NCI-H2107 treated with DMSO at 0.1 percent for 48 hours (cell line): ENCODE measurements at regions not wholly inside any gene's neighbourhood (a gene's known extent, or its start where the extent isn't known, plus 50 kb on each side); places are given as distances from the start of the nearest gene placed in this dataset.

ENCODE experiments used
- DNase-seq: peaks from one replicate; lab custom pipeline; 2025; ENCODE audit not compliant: unreplicated experiment; lab: John Stamatoyannopoulos, UW

DNA sequence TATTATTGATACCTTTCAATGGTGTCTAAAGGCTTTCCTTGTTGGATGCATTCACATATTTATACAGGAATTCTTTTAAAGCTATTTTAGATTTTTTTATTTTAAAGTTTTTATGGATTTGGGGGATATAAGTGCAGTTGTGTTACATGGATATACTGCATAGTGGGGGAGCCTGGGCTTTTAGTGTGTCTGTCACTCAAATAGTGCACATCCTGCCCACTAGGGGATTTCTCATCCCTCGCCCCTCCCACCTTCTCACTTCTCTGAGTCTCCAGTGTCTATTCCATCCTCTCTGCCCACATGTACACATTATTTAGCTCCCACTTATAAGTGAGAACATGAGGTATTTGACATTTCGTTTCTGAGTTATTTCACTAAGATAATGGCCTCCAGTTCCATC is 154.0 kb upstream of the MKI67 start:
- no peak for DNase-seq

DNA sequence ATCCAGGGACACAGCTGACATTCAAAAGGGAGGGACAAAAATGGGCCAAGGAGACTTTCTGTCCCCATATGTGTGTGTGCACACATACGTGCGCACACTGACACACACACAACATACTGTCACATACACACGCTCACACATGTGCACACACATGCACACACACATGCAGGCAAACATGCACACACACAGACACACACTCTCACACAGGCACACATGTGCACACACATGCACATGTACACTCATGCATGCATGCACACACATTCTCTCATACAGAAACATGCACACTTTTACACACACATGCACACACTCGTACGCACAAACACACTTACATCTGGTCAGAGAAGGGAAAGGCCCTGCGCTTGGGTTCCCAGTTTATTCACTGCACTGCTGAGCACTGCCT is 155.1 kb upstream of the MKI67 start:
- no peak for DNase-seq

DNA sequence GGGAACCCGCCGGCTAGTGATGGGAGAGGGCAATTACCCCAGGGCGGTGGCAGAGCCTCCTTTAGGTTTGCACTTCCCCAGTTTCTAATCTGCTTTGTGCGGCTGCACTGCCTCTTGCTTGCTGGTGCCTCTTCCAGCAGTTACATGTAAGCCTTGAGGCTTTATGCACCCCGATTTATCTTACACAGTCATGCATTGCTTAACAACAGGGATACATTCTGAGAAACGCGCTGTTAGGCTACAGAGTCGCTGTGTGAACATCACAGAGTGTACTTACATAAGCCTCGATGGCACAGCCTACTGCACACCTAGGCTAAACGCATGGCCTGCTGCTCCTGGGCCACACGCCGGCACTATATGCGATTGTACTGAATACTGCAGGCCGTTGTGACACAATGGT is 155.6 kb upstream of the MKI67 start:
- no peak for DNase-seq

DNA sequence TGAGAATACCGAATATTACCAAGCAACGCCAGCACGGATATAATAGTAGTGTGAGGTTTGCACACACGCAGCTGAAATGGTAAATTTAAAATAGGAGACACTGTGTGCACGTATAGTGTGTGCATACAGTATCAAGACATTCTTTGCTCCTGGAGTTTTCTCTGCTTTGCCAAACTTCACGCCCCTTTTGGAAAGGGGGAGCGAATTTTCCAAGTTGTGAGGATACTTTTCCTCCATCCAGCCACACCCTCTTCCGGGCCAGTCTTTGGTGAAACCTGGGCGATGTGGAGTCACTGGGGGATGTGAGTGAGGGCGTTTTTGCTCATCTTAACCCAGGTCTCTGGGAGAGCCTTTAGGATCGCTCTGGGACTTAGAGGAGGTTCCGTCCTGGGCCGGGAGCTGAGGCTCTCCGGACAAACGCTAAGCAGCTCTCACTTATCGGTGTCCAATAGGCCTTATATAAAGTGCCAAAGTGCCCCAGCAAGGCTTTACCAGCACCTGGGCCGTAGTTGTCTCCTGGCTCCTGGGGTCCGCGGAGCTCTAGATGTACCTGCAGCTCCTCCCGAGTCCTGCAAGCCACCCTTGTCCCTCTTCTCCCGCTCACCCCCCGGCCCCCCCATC is 160.0 kb upstream of the MKI67 start:
- DNase-seq: no peak

DNA sequence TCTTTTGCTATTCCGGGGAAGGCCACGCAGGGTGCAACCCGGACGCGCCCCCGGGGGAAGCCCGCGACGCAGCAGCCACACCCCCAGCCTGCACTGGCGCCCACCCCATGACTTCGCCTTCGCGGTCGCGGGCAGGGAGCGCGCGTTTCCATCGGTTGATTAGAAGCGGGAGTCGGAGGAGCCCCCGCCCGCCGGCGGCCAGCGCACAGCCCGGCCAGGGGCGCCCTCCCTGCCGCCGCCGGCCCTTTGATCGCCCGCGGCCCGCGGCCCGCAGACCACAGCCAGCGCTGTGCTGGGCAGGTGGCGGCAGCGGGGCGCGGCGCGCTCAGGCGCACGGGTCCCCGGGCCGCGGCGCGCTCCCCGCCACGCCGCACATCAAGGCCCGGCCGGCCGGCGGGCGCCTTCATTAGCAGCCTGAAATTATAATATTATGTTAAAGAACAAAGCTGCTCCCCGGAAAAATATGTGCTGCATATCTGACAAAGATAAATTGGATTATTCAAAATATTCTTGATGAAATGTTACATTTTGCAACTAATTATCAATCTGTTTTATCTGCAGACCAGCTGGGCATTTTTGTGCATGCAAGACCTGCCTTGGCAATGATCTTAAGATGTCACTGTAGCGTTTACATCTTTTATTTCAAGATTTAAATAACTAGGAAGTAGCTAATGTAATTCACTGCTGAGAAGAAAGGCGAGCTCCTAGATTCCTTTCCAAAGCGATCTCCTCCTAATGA is 160.7 kb upstream of the MKI67 start:
- no peak for DNase-seq

DNA sequence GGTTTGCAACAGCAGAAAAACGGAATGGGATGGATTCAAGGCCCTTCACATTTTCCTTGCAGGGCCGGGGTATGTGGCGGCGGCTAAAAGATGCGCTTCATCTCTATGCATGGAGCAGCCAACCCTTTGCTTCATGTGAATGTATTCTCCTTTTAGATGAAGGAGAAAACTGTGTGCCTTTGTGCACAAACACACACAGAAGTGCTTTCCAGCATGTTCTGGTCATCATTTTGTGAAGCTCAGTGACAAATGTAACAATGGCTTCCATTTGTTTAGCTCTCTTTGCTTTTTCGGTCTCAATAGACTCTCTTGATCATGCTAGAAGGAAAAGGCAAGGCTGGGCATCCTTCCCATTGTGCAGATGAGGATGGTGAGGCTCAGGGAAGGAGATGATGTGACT is 161.7 kb upstream of the MKI67 start:
- no peak for DNase-seq

DNA sequence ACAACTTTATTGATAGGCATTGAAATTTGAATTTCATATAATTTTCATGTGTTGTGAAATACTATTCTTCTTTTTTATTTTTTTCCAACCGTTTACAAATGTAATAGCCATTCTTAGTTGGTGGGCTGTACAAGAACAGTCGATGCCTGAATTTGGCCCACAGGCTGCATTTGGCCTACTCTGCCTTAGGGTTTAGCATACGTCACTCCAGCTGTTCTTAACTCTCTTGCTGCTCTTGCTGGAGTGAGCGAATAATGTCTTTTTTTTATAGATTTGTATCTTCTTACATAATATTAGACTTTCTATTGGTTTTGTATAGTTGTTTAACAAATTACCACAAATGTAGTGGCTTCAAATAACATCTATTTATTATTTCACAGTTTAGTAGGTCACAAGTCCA is 163.4 kb upstream of the MKI67 start:
- no peak for DNase-seq

DNA sequence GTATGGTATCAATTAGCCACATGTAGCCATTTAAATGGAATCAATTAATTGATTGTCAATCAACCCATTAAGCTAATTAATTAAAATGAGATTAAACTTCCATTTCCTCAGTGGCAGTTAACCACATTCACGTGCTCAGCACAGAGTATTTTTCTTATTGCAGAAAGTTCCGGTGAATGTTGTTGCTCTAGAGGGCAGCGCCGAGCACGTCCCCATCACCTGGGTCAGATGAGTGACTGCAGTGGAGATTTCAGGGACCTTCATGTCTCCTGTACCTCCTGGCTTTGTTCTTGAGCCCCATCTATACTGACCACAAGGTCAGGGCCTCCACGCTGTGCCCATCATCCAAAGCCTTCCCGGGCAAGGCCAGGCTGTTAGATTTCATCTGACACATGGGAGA is 168.8 kb upstream of the MKI67 start:
- no peak for DNase-seq

DNA sequence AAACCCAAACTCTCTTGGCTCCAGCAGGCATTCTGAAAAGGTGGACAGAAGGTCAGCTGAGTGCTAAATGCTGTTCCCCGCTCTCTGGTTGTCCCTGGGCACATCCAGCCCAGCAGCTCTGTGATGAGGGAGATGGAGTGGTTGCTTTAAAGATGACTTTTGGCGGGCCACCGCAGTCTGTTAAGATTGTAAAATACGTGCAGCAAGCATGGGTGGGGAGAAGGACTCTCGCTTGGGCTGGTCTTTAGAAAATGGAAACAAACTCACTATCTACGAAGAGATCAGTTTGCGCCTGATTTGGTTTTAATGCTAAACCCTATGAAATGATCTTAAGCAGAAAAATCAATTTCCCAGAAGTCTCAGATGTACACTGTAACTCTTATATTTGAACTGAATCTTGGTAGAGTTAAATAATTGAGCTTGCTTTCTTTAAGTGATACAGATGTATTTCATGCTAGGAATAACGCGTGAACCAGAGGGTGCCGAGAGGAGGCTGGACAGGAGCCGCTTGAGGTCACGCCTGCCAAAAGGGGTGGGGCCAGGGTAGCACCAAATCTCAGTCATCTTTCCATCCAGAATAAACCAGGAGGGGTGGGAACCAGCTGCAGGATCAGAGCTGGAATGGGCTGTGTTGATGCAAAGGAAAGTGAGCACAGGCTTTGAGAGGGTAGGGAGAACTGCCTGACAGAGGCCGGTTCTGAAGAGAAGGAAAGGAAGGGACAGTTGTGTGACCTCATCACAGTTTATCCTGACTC is 170.2 kb upstream of the MKI67 start:
- DNase-seq: no peak

DNA sequence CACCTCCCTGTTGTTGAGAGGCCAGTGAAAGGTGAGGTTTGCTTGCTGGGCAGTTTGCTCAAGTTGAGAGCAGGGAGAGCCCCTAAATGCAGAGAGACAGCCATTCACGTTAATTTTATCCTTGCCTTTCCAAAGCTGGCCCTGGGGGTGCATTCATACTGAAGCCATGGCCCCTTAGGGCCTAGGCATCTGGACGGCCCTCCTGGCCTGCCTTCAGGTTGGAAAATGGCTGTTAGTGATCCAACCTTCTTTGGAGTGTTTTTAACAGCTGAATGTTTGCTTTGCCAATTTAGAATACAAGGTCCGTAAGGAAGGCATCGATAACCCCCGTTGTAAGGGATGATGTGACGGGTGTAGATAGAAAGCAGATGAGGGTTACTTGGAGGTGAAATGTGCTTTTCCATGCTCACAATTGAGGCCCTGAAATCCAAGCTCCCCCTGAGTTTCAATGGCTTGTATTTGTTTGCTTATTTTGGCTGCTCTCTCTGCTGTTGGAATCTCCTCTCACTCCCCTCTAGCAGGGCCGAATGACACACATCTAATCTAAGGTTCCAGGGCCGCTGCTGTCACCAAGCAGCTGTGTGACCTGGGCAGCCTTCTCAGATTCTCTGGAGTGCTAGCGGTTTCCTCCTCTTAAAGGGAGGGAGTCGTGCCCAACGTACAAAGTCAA is 171.6 kb upstream of the MKI67 start:
- no peak for DNase-seq

DNA sequence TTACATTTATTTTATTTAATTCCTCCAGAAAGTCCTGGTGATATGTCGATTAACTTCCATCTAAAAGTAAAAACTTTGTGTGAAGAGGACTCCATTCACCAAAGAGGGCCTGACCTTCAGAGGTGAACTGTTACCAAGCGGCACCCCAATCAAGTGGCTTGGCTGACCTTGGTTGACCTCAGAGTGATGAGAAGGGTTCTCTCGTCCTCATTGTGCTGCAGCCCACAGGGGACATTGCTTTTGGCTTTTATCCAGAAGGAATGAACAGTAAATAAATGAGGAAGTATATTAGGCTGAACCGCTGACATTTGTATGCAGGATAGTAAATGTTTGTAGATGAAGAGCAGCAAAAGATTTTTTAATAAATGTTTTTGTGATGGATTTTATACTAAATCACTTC is 172.4 kb upstream of the MKI67 start:
- no peak for DNase-seq

DNA sequence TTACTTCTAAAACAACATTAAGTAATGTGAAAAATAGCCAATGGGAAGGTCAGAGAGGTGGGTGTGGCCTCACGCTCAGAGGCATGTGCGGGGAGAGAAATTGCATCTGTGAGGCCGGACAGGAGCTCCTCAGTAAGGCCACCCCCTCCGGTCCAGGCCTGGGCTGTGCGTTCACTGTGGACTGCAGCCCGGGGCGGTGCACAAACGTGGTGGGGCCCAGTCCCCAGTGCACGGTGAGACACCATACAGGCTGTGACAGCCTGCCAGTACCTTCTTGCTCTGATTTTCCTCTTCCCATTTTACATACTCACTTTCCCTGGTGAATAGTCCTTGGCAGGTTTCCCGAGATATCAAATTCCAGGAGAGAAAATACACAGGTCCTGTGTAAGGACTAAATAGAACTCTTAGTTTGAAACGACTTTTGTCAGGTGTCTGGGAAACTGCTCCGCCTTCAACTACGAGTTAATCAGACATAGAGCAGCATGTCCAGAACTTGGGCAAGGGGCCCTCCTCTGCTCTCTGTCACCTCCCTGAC is 174.1 kb upstream of the MKI67 start:
- DNase-seq: no peak

DNA sequence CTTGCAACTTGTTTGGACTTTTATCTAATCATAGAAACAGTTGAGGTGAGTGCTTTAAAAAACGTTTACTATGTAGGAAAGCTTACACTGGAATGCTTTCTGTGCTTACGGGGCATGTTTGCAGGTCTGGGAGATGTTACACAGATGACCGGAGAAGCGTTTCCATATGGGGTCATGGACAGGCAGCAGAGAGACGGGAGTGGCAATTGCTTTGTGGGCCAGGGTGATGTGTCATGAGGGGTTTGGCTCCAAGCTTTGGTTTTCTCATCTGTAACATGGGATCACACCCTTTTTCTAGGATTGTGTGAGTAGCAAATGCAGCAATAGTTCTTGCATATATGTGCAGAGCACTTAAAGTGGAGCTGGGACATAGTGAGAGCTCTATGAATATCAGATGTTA is 174.8 kb upstream of the MKI67 start:
- no peak for DNase-seq

DNA sequence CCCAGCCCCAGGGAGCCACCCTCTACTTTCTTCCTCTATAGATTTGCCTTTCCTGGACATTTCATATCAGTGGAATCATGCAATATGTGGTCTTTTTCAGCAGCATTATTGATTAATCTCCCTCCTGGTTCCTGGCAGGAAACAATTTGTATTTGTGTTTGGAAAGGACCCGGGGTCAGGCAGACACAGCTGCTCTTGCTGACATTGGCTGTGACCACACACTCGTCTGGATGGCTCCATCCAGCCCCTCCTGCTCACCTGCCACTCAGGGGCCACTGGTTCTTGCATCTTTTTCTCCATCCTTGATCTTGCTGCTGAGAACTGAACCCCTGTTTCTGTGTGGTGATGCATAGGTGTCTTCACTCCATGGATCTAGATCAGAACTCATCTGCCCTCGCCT is 176.6 kb upstream of the MKI67 start:
- no peak for DNase-seq

DNA sequence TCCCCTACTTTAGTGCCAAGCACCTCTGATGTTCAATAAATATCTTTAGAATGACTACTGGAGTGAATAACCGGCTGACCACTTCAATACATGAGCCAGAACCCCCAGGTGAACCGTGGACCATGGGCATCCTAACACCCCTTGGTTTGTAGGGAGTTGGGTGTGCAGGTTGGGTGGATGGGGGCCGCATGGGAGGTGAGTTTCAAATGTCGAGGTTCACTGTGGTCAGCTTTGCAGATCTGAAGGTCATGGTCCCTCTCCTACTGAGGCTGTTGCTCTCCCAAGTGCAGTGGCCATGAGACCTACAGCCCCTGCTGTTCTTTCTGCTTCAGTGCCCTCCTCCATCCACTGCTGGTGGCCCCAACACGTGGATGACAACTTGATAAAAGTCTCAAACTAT is 178.0 kb upstream of the MKI67 start:
- no peak for DNase-seq

DNA sequence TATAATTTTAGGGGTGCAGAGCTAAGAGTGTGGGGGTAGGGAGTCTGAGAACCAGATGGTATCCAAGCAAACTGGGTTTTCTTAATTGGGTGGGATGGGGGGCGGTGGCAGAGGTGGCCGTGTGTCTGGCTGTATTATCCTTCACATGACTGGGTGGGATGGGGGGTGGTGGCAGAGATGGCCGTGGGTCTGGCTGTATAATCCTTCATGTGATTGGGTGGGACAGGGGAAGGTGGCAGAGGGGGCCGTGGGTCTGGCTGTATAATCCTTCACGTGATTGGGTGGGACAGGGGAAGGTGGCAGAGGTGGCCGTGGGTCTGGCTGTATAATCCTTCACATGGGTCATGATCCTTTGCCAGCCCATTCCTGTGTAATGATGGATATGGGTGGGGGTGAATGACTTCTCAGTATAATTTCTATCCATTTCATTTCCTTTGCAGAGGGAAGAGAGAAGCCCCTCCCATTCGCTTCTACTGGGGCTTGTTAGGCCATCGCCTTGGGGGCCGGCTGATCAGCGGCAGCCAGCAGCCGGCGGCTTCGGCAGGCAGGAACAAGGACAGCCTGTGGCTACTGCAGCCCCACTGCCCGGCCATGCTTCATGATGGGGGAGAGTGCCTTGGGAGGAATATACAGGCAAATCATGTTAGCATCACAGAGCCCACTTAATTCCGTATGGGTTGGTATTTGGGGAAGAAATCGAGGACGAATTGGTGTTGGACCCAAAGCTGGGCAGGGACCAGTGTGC is 179.6 kb upstream of the MKI67 start:
- no peak for DNase-seq

DNA sequence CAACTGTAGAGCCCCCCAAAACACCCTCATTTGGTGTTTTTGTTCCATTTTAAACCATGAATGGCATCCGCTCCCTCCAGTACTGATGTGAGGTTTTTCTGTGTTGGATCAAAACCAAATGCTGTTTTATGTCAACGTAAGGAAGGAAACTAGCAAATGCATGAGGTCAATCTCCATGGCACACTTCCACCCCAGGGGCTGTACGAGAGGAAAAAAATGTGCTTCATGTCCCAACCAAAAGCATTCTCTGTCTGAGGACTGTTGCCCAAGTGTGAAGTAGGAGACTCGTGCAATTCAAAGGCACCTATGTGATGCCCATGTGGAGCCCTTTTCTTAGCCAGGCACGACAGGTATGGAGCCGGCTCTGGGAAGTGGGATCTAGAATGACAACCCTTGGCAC is 180.3 kb upstream of the MKI67 start:
- no peak for DNase-seq

DNA sequence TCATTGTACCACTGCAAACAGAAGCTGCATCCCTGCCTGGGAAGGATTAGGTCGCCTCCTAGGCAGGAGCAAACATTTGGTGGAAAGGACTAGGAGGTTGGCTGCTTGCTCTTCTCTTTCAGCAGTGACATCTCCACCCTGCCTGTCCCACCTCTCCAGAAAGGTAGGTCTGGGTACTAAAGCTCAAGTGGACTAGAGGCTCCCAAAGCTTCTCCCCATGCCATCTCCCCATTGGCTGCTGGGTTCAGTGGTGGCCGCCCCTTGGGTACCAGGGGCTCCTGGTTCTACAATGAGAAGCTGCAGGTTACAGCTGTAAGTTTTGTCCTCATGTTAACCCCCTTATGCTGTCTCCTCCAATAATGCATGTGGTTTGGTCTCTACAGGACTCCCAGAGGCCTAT is 180.7 kb upstream of the MKI67 start:
- no peak for DNase-seq

DNA sequence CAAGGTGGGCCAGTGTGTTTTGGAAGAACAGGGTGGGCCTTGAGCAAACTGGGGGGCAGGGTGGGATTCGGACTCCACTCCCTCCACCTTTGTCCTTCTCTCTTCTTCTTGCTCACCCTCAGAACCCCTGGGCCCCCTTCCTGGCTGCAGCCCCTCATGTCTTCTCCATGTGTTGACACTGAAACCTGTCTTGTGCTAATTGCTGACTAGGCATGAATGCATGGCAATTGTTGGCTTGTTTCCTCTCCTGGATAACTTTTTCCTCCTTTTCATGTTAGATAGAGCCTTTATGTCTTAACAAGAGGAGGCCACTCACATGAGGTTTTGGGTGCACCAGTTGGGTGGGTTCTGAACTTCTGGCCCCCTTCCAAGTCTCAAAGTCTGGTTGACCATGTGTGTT is 181.6 kb upstream of the MKI67 start:
- DNase-seq: no peak

DNA sequence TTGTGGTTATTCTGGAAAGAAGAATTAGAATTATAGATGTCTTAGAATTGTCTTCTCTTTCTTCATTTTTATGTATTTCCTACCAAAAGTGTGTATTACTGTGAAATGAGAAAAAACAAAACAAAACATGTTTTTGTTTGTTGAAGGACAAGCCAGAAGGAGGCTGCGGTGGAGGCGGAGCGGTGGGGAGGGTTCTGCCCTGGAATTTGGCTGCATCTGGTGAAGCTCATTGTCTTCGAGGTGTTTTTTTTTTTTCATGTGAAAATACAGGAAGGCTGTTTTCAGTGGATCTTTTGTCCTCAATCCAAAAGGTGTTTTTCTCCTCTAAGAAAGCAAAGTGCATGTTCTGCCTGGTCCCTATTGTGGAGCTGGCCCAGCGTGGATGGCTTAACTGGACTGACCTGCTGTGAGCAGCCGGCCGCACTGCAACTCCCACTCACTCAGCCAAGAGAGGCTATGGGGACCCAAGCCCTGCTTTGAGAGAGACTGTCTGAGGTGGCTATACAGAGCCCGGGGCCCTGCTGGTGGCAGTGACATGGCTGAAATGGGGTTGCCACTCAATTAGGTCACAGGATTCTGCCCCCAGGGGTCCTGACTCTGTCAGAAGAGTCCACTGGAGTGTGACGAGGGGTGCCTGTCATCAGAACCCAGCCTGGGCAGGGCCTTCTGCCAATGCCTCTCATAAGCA is 184.9 kb upstream of the MKI67 start:
- no peak for DNase-seq
